Middle frontal gyrus (tissue), 1 donor: ENCODE measurements at regions not wholly inside any gene's neighbourhood (a gene's known extent, or its start where the extent isn't known, plus 50 kb on each side); places are given as distances from the start of the nearest gene placed in this dataset.
"Not testable (repeated sequence)": the region's sequence is repeated elsewhere in the genome, so short reads cannot be mapped to it uniquely, and the experiment has no call there.

Experiments
- DNase-seq: peaks from one replicate; pipeline ENCODE4 v3.0.0-alpha.2; 2015; ENCODE audit warnings: low spot score; ENCODE audit errors: extremely low spot score

DNA sequence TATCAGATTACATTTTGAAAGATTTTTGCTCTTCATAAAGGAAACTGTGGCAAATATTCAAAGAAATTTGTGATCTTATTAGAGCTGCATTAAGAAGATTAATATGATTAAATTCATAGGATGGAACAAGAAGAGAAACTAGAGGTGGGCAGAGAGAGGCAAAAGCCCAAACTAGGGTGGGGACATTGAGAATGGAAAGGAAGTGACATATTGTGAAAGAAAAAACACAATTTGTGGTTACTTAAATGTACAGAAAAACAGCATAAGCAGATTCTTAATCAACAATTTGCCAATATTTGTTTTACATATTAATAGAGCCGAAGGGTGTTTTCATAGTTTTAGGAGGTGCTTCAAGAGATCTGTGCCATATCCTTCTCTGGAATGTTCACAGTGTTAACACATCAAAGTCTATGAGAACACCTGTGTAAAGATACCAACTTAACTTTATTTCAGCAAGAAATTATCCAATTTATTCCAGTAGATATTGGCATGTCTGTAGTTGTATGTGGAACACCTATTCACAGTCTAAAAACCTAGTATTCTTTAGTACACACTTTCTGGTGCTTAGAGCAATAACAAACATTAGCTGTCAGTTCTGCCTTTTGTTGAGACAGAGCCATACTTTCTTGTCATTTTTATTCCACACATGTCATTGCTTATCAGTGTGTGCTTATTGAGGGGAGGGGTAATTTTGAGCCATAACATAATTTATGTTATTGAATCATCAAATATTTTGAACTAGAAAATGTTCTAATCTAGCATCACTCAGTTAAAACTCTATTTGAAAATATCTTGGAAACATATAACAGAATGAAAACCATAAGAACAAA, 401.5 kb downstream of the PTPRC start:
- no peak for DNase-seq

DNA sequence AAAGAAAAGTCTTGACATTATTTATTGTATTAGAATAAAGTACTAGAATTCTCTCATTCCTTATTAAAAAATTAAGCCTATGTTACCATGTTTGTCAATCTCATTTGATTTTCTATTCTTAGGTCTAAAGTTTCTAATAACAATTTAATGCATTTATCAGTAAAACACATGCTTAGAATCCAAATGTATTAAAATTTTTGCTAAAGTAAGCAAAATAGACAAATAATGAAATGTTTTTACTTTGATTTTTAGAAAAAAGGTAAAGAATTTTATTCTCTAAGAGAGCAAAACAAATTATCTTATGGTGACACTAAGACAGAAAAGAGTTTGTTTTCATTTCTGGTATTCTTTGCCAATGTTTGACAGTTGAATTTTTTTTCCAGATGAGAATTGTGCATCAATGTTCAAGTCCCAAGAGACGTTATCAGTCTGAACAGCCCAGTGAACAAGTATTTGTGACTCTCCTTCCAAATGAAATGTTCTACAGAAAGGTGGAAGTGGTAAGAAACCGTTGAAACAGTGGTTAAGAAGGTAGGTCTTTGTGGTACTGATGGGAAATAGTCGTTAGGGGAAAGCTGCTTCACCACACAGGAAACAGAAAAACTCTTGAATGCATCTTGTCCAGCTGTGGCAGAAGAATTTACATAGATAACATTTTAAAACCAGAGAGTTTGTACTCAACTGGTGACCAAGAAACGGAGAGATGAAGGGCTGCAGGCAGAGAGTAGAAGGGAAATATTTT, 402.5 kb downstream of the PTPRC start:
- no peak for DNase-seq

DNA sequence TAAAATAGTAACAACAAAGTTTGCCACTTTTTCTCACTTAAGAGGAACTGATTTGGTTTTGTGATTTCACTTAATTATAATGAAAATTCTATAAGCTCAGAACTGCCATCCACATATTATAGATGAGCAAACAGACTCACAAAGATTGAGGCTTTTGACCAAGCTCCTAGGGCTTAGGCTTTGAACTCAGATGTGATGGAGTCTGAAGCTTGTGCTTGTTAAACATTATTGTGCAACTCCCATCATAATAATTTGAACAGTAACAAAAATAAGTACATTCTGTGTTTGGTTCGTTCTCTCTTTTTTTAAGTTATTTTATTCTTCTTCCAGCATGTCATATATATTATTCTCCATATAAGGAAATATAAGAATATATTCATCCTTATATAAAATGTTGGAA, 403.4 kb downstream of the PTPRC start:
- DNase-seq = no peak

DNA sequence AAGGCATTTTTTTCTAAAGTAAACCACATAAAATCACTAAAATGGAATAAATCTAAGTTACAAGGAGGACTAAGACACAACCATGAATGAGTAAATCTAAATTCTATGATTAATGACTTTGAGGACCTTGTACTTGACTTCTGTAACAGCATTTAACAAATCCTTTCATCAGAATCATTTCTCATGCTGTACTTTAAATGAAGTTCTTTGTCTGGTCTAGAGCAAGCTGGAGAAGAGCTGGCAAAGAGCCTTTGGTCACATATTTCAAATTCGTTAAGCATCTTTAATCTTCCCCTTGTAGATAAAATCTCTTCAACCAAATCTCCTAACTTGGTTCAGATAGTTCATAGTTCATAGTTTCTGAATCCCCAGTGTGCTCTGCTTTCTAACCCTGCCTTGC, 405.4 kb downstream of the PTPRC start:
- DNase-seq = no peak

DNA sequence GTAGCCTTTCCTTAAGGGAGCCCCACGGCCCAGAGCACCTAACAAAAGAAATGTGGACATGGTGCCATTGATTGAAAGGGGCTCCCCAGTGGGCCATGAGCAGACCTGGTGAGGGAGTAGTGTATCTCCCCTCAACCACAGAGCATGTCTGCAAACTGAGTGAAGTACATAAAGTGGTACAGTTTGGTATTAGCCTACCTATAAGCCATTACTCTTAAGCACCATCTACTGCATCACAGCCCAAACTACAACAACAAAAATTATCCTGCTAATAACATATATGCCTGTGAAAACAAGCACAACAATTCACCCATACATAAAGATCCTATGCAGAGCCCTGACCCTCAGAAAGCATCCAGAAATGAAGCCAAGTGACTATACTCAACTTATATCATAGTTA, 407.8 kb downstream of the PTPRC start:
- no peak for DNase-seq

DNA sequence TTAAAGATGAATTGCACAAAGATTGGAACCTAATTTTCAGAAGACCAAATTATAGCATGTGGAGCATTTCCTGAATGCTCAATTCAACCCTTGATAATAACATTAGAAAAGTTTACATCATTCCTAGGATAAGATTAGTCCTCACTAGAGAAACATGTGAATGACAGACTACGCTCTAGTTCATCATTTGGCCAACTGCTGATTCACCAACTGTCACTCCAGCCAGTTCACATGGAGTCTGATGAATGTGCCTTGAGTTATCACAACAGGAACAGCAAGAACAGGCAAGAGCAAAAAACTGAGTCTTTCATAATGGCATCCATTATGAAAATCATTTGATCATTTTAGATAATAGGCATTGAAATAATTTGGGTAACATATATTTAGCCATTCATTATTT, 415.9 kb downstream of the PTPRC start:
- no peak for DNase-seq

DNA sequence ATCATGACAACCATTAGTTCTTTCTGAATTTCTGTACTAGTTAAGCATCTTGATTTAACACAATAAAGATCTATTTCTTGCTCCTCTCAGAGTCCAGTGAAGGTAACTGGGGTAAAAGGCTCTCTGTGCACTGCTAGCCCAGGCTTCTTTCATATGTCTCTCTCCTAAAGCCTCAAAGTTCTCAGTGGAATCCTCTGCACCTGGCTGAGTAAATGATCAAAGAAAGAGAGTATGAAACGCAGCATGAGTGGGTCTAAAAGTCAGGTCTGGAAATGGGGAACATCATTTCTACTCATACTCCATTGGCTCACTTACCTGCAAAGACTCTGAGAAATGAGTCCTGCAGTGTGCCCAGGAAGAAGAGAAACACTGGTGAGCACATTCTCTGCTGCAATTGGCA, 418.5 kb downstream of the PTPRC start:
- DNase-seq = no peak

DNA sequence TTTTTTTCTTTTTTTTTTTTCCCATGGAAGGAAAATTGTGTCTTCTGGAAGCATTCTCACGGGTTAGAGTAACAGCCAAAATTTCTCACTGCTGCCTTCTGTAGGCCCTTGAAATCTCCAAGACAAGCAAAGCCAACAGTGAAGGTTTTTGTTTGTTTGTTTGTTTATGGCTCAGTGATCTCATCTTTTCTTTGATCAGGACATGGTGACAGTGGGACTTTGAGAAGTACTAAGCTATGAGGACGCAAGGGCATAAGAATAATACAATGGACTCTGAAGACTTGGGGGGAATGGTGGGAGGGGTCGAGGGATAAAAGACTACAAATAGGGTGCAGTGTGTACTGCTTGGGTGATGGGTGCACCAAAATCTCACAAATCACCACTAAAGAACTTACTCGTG, 419.4 kb downstream of the PTPRC start:
- no peak for DNase-seq

DNA sequence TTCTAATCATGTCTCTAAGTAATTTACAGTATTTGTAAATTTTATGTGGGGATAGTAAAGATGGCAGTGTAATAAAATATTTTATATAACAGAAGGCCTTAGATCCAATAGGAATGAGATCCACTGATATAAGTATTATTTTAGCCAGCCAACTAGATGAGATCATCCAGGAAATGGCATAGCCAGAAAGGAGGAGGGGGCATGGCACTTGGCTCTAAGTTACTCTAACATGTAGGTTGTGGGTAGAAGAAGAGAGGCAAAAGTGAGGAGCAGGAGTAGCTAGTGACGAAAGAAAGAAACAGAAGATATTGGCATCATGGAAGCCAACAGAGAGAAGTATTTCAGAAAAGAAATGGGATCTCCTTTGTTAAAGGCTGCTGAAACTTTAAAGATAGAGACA, 426.1 kb downstream of the PTPRC start:
- no peak for DNase-seq

DNA sequence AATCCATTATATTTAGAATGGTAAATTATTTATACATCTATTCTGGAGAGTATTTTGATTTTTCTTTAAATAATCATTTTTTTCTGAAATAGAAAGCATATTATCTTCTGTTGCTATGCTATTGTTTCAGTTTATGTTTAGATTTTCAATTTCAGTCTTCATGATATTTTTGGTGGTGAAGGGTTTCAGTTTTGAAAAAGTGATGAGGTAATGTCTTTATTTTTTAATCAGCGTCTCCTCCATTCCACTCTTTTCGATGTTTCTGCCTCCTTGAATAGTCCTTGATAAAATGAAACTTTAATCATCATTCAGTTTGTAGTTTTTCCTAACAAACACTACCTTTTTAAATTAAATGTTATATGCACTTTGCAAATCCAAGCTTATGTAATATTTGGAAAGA, 428.6 kb downstream of the PTPRC start:
- no peak for DNase-seq

DNA sequence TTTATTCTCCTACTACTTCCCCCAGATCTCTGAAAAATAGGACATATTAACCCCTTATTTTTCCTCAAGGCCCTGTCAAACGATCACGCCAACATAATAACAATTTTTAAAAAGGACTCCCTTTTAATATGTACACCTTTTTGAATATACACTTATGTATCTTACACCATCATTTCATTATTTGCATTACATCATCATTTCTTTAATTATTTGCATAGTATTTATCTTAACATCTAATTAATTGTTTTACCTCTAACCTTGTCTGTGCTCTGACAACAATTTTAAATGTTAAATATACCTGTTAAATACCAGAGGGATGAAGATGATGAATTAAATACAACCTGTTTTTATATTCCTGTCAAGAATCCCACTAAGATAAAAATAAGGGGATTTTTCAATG, 432.2 kb downstream of the PTPRC start:
- DNase-seq = no peak

DNA sequence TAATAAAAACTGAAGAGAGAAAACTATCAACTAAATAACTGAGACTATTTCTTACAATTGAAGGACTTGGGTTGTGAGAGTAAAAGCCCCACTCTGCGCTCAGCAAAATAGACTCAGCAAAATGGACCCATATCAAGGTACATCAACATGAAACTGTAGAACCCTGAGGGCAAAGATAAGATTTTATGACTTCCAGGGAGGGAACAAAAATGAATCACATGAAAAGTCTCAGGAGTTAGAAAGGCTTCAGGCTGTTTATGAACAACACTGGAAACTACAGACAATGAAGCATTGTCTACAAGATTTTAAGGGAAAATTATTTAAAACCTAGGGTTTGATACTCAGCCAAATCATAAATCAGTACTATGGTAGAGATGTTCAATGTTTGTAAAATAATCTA, 434.3 kb downstream of the PTPRC start:
- no peak for DNase-seq

DNA sequence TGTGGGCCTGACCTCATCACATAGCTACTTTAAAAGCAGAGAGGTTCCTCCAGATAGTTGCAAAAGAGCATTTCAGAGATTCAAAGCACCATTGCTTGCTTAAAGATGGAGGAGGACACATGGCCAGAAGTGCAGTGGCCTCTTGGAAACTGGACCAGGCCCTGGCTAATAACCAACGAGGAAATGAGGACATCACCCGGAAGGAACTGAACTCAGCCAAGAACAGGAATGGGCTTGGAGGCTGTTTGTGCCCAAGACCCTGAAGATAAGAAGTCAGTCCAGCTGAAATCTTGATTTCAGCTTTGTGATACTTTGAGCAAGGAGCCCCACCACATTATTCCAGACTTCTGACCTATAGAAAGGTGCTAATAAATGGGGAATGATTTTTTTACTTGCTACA, 437.0 kb downstream of the PTPRC start:
- no peak for DNase-seq

DNA sequence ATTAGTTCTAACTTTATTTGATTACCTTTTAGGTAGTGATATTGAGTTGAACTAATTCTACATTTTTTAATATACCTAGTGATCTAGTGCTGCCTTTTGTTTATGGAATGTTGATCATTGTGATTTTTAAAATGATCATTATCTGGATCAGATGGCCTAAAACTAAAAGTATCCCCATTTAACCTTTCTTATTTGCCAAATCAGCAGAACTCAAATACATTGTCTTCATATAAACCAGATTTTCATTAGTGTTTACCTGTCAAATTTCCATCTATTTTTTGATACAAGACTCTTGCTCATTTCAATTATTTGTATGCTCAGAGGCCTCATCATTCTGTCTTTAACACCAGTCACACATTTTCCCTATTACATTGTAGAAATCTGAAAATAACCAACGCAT, 441.2 kb downstream of the PTPRC start:
- no peak for DNase-seq

DNA sequence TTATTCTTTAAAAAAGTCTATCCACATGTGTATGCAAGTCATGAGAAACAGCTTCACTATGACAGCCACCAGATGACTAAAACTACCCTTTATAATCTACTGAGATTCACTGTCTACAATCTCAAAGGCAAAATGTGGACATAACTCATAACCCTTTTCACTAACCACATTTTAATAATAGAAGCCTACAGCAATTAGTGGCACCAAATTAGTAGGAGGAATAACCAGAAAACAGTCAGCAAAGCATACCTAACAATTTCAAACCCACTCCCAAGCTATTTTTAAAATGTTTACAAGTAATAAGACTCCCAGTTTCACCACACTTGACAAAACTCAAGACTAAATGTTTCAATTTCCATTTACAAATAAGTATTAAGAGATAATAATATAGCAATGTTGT, 442.9 kb downstream of the PTPRC start:
- DNase-seq = no peak

DNA sequence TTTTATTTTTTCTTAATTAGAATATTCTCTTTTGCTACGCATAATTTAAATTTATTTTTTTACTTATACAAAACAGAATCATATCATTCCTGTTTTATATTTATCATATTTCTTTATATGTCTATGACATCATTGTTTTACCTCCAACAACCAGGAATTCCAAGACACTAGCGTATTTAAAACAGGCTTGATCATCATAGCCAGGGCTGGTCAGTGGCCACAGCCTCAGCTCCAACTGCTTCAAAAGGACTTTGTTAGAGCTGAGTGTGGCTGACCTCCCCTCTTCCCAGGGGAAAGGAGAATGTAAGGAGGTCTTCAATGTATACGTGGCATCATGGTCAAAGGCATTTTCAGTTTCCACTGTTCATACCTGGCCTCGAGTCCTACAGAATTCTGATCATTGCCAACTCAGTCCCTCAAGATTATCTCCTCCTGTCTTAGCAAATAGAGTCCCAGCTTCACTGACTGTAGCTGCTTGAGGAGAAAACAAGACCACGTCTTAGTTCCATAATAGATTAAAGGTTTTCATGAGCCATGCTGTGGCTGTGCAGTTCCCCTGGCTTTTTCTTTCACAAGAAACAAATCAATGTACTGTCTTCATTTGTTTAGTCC, 444.0 kb downstream of the PTPRC start:
- DNase-seq = no peak

DNA sequence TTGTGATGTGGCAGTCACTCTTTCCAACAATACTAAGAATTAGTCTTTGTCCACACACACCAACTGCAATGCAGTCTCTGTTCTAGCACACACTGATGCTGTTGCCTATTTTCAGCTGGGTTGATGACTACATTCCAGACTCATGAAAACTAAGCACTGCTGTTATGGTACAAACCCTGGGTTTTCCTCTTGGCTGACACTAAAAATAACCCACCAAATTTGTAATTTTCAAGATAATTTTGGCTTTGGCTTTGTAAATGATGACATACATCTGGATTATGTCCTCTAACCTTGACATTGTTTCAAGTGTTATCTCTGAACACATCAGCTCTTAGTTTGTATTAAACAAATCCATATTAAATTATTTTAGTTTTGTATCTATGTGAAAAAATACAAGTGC, 444.8 kb downstream of the PTPRC start:
- peak; percentile 52 for DNase-seq

DNA sequence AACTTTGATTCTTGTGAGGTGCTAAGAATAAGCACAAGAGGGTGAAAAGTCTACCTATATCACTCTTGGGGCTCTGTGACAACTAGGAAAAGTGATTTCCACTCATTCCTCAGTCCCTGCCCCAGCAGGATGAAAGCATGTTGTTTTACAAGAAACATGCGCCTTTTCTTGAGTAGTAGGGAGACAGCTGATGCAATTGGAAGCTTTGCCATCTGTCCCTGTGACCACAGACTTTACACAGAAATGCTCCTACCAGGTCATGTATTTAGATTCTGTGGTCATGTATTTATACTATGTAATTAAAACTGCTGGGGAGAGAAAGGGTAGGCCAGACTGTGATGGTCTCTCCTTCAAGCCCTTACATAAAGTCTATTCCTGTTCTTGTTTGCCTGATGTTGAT, 445.5 kb downstream of the PTPRC start:
- DNase-seq = no peak

DNA sequence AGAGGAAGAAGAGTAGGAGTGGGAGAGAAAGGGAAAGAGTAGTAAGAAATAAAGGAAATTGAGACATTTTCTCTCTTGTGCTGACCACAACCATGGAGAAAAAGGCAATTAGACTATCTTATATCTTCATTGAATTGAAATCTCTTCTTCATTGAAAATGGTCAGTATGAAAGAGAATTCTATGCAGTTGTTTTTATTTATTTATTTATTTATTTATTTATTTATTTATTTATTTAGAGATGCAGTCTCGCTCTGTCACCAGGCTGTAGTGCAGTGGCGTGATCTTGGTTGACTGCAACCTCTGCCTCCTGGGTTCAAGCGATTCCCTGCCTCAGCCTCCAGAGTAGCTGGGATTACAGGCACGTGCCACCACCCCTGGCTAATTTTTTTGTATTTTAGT, 447.1 kb downstream of the PTPRC start:
- DNase-seq = no peak

DNA sequence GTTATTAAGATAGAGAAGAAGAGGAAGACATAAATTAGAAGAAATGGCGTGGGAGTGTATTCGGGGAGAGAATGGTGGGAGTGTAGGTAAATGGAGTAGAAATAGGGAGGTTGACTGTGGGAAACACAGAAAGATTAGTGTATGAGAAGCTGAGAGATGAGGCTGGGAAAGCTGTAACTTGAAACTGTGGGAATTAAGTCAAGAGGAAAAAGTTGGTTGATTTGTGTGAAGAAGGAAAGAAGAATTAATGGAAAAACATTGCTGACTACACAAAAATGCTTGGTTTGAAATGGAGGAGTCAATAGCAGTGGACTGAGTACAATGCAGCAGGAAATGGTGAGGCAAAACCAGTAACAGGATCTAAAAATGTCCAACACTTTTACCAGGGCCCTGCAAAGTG, 448.3 kb downstream of the PTPRC start:
- DNase-seq = no peak

DNA sequence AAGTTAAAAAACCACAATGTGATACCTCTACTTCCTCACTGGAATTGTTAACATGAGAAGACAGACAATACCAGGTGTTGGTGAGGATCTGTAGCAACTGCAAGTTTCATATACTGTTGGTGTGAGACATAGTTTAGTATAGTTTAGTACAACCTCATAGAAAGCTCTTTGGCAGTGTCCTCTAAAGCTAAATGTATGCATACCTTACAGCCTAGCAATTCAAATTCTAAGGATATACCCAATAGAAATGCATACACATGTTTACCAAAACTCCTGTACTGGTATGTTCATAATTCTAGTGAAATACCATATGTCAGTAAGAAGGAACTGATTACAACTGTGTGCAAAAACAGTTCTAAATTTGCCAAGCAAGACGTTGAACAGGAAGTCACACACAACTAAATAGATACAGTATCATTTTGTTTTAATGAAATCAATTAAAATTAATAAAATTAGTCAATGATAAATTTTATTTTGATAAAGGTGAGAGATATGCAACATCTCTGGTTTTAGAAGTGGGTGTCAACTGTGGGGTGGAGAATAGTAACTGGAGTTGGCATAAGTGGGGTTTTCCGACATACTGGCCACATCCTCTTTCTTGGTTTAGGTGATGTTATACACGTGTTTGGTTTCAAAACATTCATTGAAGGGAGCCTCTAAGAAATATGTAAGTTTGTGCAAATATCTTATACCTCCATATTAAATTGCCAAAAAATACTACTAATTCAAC, 450.7 kb downstream of the PTPRC start:
- no peak for DNase-seq

DNA sequence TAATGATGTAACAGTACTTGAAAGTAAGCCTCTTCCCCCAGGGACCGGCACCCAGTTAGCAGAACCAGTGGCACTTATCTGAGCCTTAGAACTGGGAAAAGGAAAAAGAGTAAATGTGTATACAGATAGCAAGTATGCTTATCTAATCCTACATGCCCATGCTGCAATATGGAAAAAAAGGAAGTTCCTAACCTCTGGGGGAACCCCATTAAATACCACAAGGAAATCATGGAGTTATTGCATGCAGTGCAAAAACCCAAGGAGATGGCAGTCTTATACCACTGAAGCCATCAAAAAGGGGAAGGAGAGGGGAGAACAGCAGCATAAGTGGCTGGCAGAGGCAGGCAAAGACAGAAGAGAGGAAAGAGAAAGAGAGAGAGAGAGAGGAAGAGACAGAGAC, 456.8 kb downstream of the PTPRC start:
- DNase-seq = not testable (repeated sequence)
